ENCODE measurements at regions not wholly inside any gene's neighbourhood (a gene's known extent, or its start where the extent isn't known, plus 50 kb on each side); places are given as distances from the start of the nearest gene placed in this dataset.

DNA sequence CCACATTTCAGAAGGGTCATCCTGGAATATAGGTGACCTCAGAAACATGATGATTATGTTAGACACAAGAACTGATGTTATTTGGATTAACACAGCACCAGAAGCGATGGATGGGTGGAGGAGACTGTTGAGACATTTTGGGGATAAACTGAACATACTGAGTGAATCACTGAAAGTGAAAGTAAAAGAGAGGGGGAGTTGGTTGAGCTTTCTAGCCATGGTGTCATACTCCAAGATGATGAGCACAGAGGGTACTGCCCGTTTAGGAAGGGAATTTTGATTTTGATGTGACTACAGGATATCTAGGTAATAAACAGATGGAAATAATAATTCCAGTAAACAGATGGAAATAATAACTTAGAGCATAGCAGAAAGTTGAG, 248.0 kb upstream of the NPY start:
- TF ChIP-seq EZH2 (IDR thresholded peaks at IDR 0.05; ENCODE audit: insufficient read depth, poor library complexity, severe bottlenecking): no peak
- TF ChIP-seq EZH2phosphoT487 (IDR thresholded peaks at IDR 0.05; ENCODE audit: insufficient read depth, low read depth): no peak
